GM23248 (cell line): ENCODE measurements at regions not wholly inside any gene's neighbourhood (a gene's known extent, or its start where the extent isn't known, plus 50 kb on each side); places are given as distances from the start of the nearest gene placed in this dataset.

Experiments
- EZH2 ChIP-seq: fragments of 200-600 bp; sonication (generic); IDR thresholded peaks from 2 replicates; pipeline ENCODE4 v1.6.1; 2018; ENCODE audit warnings: antibody characterized with exemption, mild to moderate bottlenecking; ENCODE audit not compliant: insufficient read depth, poor library complexity, severe bottlenecking
- EZH2phosphoT487 ChIP-seq: fragments of 200-600 bp; sonication (generic); IDR thresholded peaks from 2 replicates; pipeline ENCODE4 v1.6.1; 2018; ENCODE audit warnings: antibody characterized with exemption, moderate library complexity, mild to moderate bottlenecking, low read depth; ENCODE audit not compliant: insufficient read depth

GRCh38 chr2:210798180-210798579 is 241.8 kb downstream of the CPS1 start:
- TF ChIP-seq EZH2phosphoT487 (no peak), EZH2 (no peak)
